GM21737 (cell line): ENCODE measurements at regions not wholly inside any gene's neighbourhood (a gene's known extent, or its start where the extent isn't known, plus 50 kb on each side); places are given as distances from the start of the nearest gene placed in this dataset.

Experiments
- ATAC-seq: cut with Tn5 transposase; IDR thresholded peaks from one replicate; pipeline ENCODE4 v1.9.1; 2021; ENCODE audit warnings: mild to moderate bottlenecking, moderate library complexity; ENCODE audit not compliant: unreplicated experiment

- ATAC-seq: no peak
Measured at GRCh38 chr2:235244255-235245220, 249.3 kb upstream of the AGAP1 start.

GRCh38 chr2:235247001-235247400 is 246.8 kb upstream of the AGAP1 start:
- no peak for ATAC-seq

- ATAC-seq: no peak
Measured at GRCh38 chr2:235255693-235256092, 238.2 kb upstream of the AGAP1 start.

DNA sequence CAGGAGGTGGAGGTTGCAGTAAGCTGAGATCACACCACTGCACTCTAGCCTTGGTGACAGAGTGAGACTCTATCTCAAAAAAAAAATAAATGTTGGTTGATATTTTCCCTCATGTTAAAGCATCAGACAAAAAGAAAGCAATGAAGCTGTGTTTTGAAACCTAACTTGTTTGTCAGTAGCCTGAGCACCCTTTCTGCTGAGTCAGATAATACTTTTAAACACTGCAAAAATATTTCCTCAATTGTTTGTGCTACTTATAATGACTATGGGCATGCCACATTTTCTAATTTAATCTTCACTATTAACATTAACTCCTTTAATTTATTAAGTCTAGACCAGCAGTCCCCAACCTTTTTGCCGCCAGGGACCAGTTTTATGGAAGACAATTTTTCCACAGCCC is 236.3 kb upstream of the AGAP1 start:
- no peak for ATAC-seq

DNA sequence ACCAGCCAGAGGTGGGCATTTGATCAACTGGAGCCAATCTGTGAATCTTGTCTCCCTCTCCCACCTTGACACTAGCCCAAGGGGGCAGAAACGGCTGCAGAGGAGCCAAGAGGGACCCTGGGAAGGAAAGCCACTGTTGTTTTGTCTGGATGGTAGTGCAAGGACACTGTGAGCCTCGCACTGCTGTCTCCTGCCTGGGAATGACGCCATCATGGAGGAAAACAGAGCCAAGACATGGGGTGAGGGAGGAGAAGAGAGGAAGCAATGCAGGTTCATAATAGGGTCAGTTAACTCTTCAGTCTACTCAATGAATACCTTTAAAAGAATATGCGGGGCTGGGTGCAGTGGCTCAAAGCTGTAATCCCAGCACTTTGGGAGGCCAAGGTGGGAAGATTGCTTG is 231.1 kb upstream of the AGAP1 start:
- no peak for ATAC-seq

GRCh38 chr2:235263205-235264120 is 230.4 kb upstream of the AGAP1 start:
- ATAC-seq: no peak

- no peak for ATAC-seq
Measured at GRCh38 chr2:235264121-235264493, 229.7 kb upstream of the AGAP1 start.

GRCh38 chr2:235264512-235264911 is 229.3 kb upstream of the AGAP1 start:
- ATAC-seq: no peak

DNA sequence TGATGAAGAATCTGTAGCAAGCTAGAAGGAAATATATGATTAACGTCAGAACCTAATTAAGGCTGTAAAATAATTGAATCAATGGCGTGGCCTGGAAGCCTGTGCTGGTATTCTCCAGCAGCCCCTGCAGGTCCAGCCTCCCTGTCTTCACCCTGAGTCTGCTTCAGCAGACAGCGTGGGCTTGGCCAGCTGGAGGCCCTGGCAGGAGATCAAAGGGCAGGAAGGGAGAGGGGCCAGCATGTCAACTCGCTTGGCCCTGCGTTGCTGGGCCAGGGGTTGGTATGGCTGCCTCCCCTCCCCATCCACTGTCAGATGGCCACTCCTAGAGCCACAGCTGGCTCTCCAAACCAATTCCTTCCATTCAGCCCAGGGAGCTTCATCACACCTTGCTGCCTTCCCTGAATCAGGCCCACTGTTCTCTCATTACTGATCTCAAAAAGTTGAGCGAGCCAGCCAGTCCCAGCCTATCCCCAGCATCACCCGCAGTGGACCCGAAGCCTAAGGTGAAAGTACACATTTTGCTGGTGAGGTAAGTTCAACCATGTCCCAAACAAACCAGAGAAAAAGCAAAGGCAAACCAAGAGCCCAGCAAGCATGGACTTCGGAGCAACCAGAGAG is 228.4 kb upstream of the AGAP1 start:
- ATAC-seq: no peak

DNA sequence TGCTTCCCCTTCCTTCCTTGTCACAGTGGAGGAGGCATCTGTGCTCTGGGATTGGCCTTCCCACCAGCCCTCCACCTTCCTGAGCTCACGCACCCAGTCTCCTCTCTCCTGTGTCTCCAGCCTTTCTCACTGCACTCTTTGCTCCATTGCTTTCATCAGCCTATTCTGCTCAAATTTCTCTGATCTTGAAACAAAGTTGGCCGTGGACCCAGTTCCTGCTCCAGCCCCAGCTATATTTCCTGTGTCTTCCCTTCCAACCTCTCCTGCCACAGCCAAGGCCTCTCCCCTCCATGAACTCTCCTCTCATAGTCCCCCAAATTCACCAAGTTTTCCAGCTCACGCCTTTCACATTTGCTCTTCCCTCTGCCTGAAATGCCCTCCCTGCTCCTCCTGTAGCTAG is 226.6 kb upstream of the AGAP1 start:
- ATAC-seq: no peak

- ATAC-seq: no peak
Measured at GRCh38 chr2:235268535-235268934, 225.3 kb upstream of the AGAP1 start.

GRCh38 chr2:235270291-235270690 is 223.6 kb upstream of the AGAP1 start:
- ATAC-seq: peak; percentile 60

DNA sequence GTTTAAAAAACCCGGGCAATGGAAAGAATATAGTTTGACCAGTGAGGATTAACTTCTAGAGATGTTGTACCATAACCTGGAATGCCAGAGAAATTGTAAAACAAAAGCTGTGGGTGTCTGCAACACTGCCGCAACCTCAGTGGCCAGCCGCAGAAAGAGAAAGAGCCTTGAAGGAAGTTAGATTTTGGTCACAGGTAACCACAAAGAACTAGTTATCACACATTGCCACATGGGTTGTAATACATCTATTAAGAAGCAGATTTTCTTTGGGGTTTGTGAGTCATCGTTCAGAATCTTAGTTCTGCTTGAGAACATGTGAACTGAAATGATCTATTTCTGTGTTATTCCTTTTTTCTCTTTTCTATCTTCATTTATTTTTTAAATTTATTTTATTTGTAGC is 222.9 kb upstream of the AGAP1 start:
- peak; percentile 82 for ATAC-seq

- no peak for ATAC-seq
Measured at GRCh38 chr2:235271936-235272335, 221.9 kb upstream of the AGAP1 start.

GRCh38 chr2:235274023-235274422 is 219.8 kb upstream of the AGAP1 start:
- no peak for ATAC-seq

DNA sequence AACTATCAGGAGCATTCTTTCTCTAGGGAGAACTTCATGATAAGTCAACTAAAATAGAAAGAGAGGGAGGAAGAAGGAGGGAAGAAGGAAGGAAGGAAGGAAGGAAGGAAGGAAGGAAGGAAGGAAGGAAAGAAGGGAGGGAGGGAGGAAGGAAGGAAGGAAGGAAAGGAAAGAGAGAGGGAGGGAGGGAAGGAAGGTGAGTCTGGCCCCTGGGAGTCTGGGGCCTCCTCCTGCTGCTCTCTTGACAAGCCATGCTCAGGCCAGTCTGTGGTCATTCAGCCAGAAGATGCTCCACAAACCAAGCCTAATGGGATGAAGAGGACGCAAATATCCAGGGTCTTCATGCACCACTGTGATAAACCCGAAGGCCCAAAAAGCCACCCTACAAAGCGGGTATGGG is 216.4 kb upstream of the AGAP1 start:
- ATAC-seq: no peak

DNA sequence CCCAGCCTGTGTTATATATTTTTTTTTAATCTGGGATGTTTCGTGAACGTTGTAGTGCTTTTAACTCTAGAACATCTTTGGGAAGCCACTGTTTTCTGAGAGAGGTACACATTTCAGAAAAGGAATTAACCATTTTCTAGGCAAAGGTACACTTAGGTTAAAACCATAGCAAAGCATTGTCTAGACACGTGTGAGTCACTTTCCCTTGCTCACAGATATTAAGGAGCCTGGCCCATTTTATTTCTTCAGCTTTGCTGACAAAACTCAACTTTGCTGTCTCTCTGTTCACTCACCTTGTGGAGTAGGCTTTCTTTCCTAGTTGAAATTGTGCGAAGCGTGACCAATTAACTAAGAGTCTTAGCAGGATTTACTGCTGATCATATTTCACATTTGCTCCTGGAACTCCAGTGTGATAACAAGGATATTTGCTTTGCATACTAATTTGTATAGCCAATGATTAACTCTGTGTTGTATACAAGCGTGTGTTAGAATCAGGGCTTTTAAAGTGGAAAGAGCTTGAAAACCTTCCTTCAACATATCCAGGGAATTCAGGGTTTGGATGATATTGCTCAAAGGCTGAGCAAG is 215.0 kb upstream of the AGAP1 start:
- ATAC-seq: no peak

GRCh38 chr2:235279965-235280364 is 213.9 kb upstream of the AGAP1 start:
- ATAC-seq: no peak

GRCh38 chr2:235283246-235283645 is 210.6 kb upstream of the AGAP1 start:
- ATAC-seq: no peak

DNA sequence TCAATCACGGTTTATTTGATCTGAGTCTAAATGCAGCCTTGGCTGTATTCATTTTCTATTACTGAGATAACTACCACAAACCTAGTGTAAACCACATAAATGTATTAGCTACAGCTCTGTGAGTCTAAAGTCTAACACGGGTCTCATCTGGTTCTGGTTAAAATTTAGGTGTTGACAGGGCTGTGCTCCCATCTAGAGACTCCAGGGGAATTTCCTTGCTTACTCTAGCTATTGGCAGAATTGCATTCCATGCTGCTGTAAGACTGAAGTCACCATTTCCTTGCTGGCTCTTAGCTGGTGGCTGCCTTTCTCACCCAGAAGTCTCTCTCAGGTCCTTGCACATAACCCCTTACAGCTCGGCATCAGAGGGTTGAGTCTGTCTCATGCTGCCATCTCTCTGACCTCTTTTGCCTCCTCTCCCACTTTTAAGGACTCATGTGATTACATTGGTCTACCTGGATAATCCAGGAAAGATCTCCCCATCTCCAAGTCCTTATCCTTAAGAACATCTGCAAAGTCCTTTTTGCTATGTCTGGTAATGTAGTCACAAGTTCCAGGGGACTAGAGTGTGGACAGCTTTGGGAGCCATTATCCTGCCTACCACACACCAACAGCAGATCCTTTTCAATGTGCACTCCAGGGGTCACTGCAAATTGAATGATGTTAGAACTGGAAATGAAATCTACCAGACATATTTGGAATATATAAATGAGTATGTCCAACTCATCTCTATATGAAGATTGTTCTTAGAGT is 207.0 kb upstream of the AGAP1 start:
- no peak for ATAC-seq
